ENCODE measurements at regions not wholly inside any gene's neighbourhood (a gene's known extent, or its start where the extent isn't known, plus 50 kb on each side); places are given as distances from the start of the nearest gene placed in this dataset.

DNA sequence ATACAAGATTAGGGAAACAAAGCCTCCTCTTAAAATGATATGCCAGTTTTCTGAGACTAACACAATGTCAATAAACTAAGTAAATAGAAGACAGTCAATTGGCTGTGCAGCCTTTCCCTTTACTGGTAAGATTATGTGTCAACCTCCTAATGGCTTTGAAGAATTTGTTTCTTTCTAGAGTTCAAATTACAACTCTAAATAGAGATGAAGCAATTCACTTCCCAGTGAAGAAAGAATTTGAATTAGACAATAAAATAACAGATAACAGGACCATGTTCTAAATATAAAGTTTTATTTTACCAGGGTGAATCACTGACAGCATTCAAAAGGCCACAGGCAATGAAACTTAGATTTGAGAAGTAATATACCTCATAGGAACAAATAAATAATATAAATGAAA lies 680.3 kb downstream of the PLA2G4A start:
- TF ChIP-seq FOXM1 (IDR thresholded peaks at IDR 0.05; ENCODE audit: borderline replicate concordance, low read depth), result no peak
- TF ChIP-seq CREB1 (IDR thresholded peaks at IDR 0.05; ENCODE audit: low read depth), result no peak
- TF ChIP-seq NFIC (IDR thresholded peaks at IDR 0.05), result no peak
- TF ChIP-seq, protein P1, sequence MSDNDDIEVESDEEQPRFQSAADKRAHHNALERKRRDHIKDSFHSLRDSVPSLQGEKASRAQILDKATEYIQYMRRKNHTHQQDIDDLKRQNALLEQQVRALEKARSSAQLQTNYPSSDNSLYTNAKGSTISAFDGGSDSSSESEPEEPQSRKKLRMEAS (IDR thresholded peaks at IDR 0.05), result no peak
- no peak for TF ChIP-seq TAF1 (IDR thresholded peaks at IDR 0.05; ENCODE audit: low read depth)
- TF ChIP-seq YY1 (IDR thresholded peaks at IDR 0.05; ENCODE audit: low read depth), result no peak
- no peak for TF ChIP-seq TEAD4 (IDR thresholded peaks at IDR 0.05)
- TF ChIP-seq USF1 (IDR thresholded peaks at IDR 0.05), result no peak
- TF ChIP-seq TCF12 (IDR thresholded peaks at IDR 0.05; ENCODE audit: low read depth), result no peak
- TF ChIP-seq RAD21 (IDR thresholded peaks at IDR 0.05; ENCODE audit: low read depth), result no peak
- TF ChIP-seq EGR1 (IDR thresholded peaks at IDR 0.05), result no peak
- no peak for TF ChIP-seq EP300 (IDR thresholded peaks at IDR 0.05; ENCODE audit: borderline replicate concordance)
- TF ChIP-seq CEBPB (IDR thresholded peaks at IDR 0.05), result no peak
- TF ChIP-seq ZBTB7A (IDR thresholded peaks at IDR 0.05; ENCODE audit: low read depth), result no peak
- TF ChIP-seq, protein P2, sequence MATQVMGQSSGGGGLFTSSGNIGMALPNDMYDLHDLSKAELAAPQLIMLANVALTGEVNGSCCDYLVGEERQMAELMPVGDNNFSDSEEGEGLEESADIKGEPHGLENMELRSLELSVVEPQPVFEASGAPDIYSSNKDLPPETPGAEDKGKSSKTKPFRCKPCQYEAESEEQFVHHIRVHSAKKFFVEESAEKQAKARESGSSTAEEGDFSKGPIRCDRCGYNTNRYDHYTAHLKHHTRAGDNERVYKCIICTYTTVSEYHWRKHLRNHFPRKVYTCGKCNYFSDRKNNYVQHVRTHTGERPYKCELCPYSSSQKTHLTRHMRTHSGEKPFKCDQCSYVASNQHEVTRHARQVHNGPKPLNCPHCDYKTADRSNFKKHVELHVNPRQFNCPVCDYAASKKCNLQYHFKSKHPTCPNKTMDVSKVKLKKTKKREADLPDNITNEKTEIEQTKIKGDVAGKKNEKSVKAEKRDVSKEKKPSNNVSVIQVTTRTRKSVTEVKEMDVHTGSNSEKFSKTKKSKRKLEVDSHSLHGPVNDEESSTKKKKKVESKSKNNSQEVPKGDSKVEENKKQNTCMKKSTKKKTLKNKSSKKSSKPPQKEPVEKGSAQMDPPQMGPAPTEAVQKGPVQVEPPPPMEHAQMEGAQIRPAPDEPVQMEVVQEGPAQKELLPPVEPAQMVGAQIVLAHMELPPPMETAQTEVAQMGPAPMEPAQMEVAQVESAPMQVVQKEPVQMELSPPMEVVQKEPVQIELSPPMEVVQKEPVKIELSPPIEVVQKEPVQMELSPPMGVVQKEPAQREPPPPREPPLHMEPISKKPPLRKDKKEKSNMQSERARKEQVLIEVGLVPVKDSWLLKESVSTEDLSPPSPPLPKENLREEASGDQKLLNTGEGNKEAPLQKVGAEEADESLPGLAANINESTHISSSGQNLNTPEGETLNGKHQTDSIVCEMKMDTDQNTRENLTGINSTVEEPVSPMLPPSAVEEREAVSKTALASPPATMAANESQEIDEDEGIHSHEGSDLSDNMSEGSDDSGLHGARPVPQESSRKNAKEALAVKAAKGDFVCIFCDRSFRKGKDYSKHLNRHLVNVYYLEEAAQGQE (IDR thresholded peaks at IDR 0.05; ENCODE audit: low read depth), result no peak

DNA sequence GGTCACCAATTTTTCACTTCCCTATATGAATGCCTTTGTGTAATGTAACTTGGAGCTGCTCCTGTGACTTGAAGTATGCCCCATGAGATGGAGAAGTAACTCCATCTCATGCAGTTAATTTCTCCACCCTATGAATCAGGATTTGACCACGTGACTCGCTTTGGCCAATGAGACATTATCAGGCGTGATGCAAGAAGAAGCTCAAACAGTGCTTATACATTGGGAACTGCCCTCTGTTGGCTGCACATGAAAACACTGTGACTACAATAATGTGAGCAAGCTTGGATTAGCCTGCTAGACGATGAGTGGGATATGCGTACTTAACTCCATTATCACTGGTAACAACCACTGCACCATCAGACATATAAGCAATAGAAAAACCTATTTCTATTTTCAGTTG lies 684.4 kb downstream of the PLA2G4A start:
- TF ChIP-seq USF1 (IDR thresholded peaks at IDR 0.05) (peak; percentile 46; the same call in 1 of the 2 replicates), TEAD4 (IDR thresholded peaks at IDR 0.05) (no peak)

- no peak for TF ChIP-seq NFIC (IDR thresholded peaks at IDR 0.05)
- TF ChIP-seq, protein P2 (IDR thresholded peaks at IDR 0.05; ENCODE audit: low read depth), result no peak
- no peak for TF ChIP-seq EP300 (IDR thresholded peaks at IDR 0.05; ENCODE audit: borderline replicate concordance)
- TF ChIP-seq CREB1 (IDR thresholded peaks at IDR 0.05; ENCODE audit: low read depth), result no peak
- TF ChIP-seq USF1 (IDR thresholded peaks at IDR 0.05), result no peak
- TF ChIP-seq TEAD4 (IDR thresholded peaks at IDR 0.05), result no peak
- TF ChIP-seq, protein P1 (IDR thresholded peaks at IDR 0.05), result no peak
- no peak for TF ChIP-seq FOXM1 (IDR thresholded peaks at IDR 0.05; ENCODE audit: borderline replicate concordance, low read depth)
- TF ChIP-seq YY1 (IDR thresholded peaks at IDR 0.05; ENCODE audit: low read depth), result no peak
- no peak for TF ChIP-seq CEBPB (IDR thresholded peaks at IDR 0.05)
These were observed 685.4 kb downstream of the PLA2G4A start for GRCh38 chr1:187514110-187514509.

DNA sequence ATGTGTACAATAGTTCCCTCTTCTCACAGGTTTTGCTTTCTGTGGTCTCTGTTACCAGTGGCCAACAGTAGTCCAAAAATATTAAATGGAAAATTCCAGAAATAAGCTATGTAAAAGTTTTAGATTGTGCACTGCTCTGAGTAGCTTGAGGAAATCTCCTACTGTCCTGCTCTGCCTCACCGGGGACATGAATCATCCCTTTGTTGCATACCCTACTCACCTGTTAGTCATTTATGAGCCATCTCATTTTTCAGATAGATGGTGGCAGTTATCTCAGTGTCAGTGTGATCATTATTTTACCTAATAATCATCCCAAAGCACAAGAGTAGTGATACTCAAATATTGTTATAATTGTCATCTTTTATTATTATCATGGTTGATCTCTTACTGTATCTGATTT lies 688.1 kb downstream of the PLA2G4A start:
- no peak for TF ChIP-seq TEAD4 (IDR thresholded peaks at IDR 0.05)
- TF ChIP-seq, protein P1 (IDR thresholded peaks at IDR 0.05), result no peak
- TF ChIP-seq YY1 (IDR thresholded peaks at IDR 0.05; ENCODE audit: low read depth), result no peak
- TF ChIP-seq EP300 (IDR thresholded peaks at IDR 0.05; ENCODE audit: borderline replicate concordance), result no peak
- TF ChIP-seq NFIC (IDR thresholded peaks at IDR 0.05), result no peak
- no peak for TF ChIP-seq TAF1 (IDR thresholded peaks at IDR 0.05; ENCODE audit: low read depth)
- TF ChIP-seq RAD21 (IDR thresholded peaks at IDR 0.05; ENCODE audit: low read depth), result no peak
- TF ChIP-seq, protein P2 (IDR thresholded peaks at IDR 0.05; ENCODE audit: low read depth), result no peak
- TF ChIP-seq EGR1 (IDR thresholded peaks at IDR 0.05), result no peak
- TF ChIP-seq FOXM1 (IDR thresholded peaks at IDR 0.05; ENCODE audit: borderline replicate concordance, low read depth), result no peak
- no peak for TF ChIP-seq ZBTB7A (IDR thresholded peaks at IDR 0.05; ENCODE audit: low read depth)
- no peak for TF ChIP-seq USF1 (IDR thresholded peaks at IDR 0.05)
- TF ChIP-seq CREB1 (IDR thresholded peaks at IDR 0.05; ENCODE audit: low read depth), result no peak
- no peak for TF ChIP-seq TCF12 (IDR thresholded peaks at IDR 0.05; ENCODE audit: low read depth)
- TF ChIP-seq CEBPB (IDR thresholded peaks at IDR 0.05), result no peak
